IMR-90 (cell line): ENCODE measurements at regions not wholly inside any gene's neighbourhood (a gene's known extent, or its start where the extent isn't known, plus 50 kb on each side); places are given as distances from the start of the nearest gene placed in this dataset.

Experiments used
- ATAC-seq: fragments of 200-7000 bp; cut with Tn5 transposase; 2 replicates; pipeline ENCODE4 v1.9.1; 2020; ENCODE audit warnings: low read depth, mild to moderate bottlenecking, moderate library complexity
- BruUV-seq: library from RNA; stranded (reverse); fragments of 400-500 nt; replicated peaks from 2 replicates; lab custom pipeline; 2021; lab: Mats Ljungman, UMichigan
- CTCF ChIA-PET: fragments of 300-600 bp; formaldehyde crosslinking; extraction: SDS; loops from one replicate; lab custom pipeline; 2021; ENCODE audit warnings: antibody characterized with exemption; lab: Yijun Ruan, JAX
- POLR2A ChIA-PET: fragments of 300-600 bp; sonication (Branson Sonifier 250); formaldehyde crosslinking; loops from one replicate; lab custom pipeline; 2022; ENCODE audit warnings: antibody characterized with exemption; ENCODE audit not compliant: unreplicated experiment; lab: Charles Lee
- DNase-seq: peaks from one replicate; pipeline ENCODE4 v3.0.0; 2013
- H2AFZ ChIP-seq: replicated peaks from 2 replicates; pipeline ENCODE3; 2013; ENCODE audit warnings: low read length, mild to moderate bottlenecking; ENCODE audit not compliant: poor library complexity
- H2AK5ac ChIP-seq: 2 replicates; pipeline ENCODE4 v1.6.1; 2013; ENCODE audit warnings: low read depth, low read length, inconsistent platforms
- H2AK9ac ChIP-seq: replicated peaks from 2 replicates; pipeline ENCODE3; 2013; ENCODE audit warnings: mild to moderate bottlenecking, low read depth, low read length, moderate library complexity; ENCODE audit not compliant: poor library complexity
- H2BK120ac ChIP-seq: 2 replicates; pipeline ENCODE4 v1.6.1; 2013; ENCODE audit warnings: low read depth, low read length, inconsistent platforms
- H2BK15ac ChIP-seq: 3 replicates; pipeline ENCODE4 v1.6.1; 2013; ENCODE audit warnings: low read depth, low read length, inconsistent platforms
- H2BK20ac ChIP-seq: 2 replicates; pipeline ENCODE4 v1.6.1; 2013; ENCODE audit warnings: low read depth, mild to moderate bottlenecking, inconsistent platforms, low read length, moderate library complexity
- H2BK5ac ChIP-seq: 2 replicates; pipeline ENCODE4 v1.6.1; 2013; ENCODE audit warnings: mild to moderate bottlenecking, low read depth, low read length, inconsistent platforms; ENCODE audit not compliant: poor library complexity, severe bottlenecking
- H3K14ac ChIP-seq: replicated peaks from 2 replicates; pipeline ENCODE4 v1.6.1; 2013; ENCODE audit warnings: low read depth, low read length, inconsistent platforms
- H3K18ac ChIP-seq: 2 replicates; pipeline ENCODE4 v1.6.1; 2013; ENCODE audit warnings: low read depth, low read length, control low read depth
- H3K23ac ChIP-seq: 2 replicates; pipeline ENCODE4 v1.6.1; 2013; ENCODE audit warnings: low read depth, low read length, inconsistent platforms
- H3K27ac ChIP-seq: 2 replicates; pipeline ENCODE4 v1.5.1; 2013; ENCODE audit warnings: mild to moderate bottlenecking, control low read depth, low read length; ENCODE audit not compliant: insufficient read depth
- H3K27me3 ChIP-seq: 2 replicates; pipeline ENCODE4 v1.6.1; 2013; ENCODE audit warnings: low read length; ENCODE audit not compliant: control insufficient read depth, insufficient read depth
- H3K36me3 ChIP-seq: 2 replicates; pipeline ENCODE4 v1.6.1; 2013; ENCODE audit warnings: low read length, mixed read lengths; ENCODE audit not compliant: control insufficient read depth, insufficient read depth
- H3K4ac ChIP-seq: 2 replicates; pipeline ENCODE4 v1.6.1; 2013; ENCODE audit warnings: low read depth, low read length, inconsistent platforms
- H3K4me1 ChIP-seq: 2 replicates; pipeline ENCODE4 v1.6.1; 2013; ENCODE audit warnings: low read length, mixed read lengths; ENCODE audit not compliant: control insufficient read depth, insufficient read depth
- H3K4me2 ChIP-seq: 2 replicates; pipeline ENCODE4 v1.6.1; 2013; ENCODE audit warnings: low read depth, mild to moderate bottlenecking, control low read depth, low read length, moderate library complexity
- H3K4me3 ChIP-seq: 2 replicates; pipeline ENCODE4 v1.5.1; 2013; ENCODE audit warnings: low read depth, mild to moderate bottlenecking, control low read depth, low read length, moderate library complexity; ENCODE audit not compliant: insufficient read depth
- H3K56ac ChIP-seq: 2 replicates; pipeline ENCODE4 v1.6.1; 2013; ENCODE audit warnings: low read length, inconsistent platforms; ENCODE audit not compliant: insufficient read depth; ENCODE audit errors: extremely low read depth
- H3K79me1 ChIP-seq, 2 experiments: 2 replicates each; pipeline ENCODE4 v1.6.1; 2013; ENCODE audit warnings: low read length in 2 of 2, inconsistent platforms in 1 of 2, low read depth in 1 of 2
- H3K9ac ChIP-seq: 2 replicates; pipeline ENCODE4 v1.6.1; 2013; ENCODE audit warnings: low read depth, low read length, control low read depth
- H3K9me1 ChIP-seq: 2 replicates; pipeline ENCODE4 v1.6.1; 2013; ENCODE audit warnings: low read length, inconsistent platforms; ENCODE audit not compliant: insufficient read depth
- H3K9me3 ChIP-seq: 2 replicates; pipeline ENCODE4 v1.6.1; 2013; ENCODE audit warnings: low read length; ENCODE audit not compliant: control insufficient read depth, insufficient read depth
- H4K20me1 ChIP-seq: 2 replicates; pipeline ENCODE4 v1.6.1; 2013; ENCODE audit warnings: low read length, inconsistent platforms; ENCODE audit not compliant: insufficient read depth
- H4K5ac ChIP-seq: 2 replicates; pipeline ENCODE4 v1.6.1; 2013; ENCODE audit warnings: mild to moderate bottlenecking, low read depth, low read length, control low read depth
- H4K8ac ChIP-seq, 2 experiments: 2 replicates each; pipeline ENCODE4 v1.6.1; 2013; ENCODE audit warnings: low read depth in 2 of 2, low read length in 2 of 2, control low read depth in 1 of 2, inconsistent platforms in 1 of 2
- H4K91ac ChIP-seq: 2 replicates; pipeline ENCODE4 v1.6.1; 2013; ENCODE audit warnings: low read depth, low read length, inconsistent platforms; ENCODE audit not compliant: insufficient read depth
- BHLHE40 ChIP-seq: fragments of 150-350 bp; IDR thresholded peaks from 2 replicates; pipeline ENCODE4 v1.6.1; 2016; ENCODE audit warnings: mild to moderate bottlenecking, low read depth, low read length
- CEBPB ChIP-seq: IDR thresholded peaks from 2 replicates; pipeline ENCODE4 v1.6.1; 2012; ENCODE audit warnings: low read depth, low read length, improper control_type of control experiment
- FOS ChIP-seq: fragments of 150-350 bp; IDR thresholded peaks from 2 replicates; pipeline ENCODE4 v1.6.1; 2016; ENCODE audit warnings: low read depth, low read length
- MAZ ChIP-seq: IDR thresholded peaks from 2 replicates; pipeline ENCODE4 v1.6.1; 2012; ENCODE audit warnings: low read depth, mild to moderate bottlenecking, low read length, improper control_type of control experiment, moderate library complexity, borderline replicate concordance
- RFX5 ChIP-seq: IDR thresholded peaks from 2 replicates; pipeline ENCODE4 v1.8.0; 2012; ENCODE audit warnings: low read depth, mild to moderate bottlenecking, low read length, moderate library complexity
- SMC3 ChIP-seq: fragments of 150-350 bp; IDR thresholded peaks from 2 replicates; pipeline ENCODE4 v1.6.1; 2016; ENCODE audit warnings: low read depth, mild to moderate bottlenecking, antibody characterized with exemption, low read length, moderate library complexity
- WGBS, 2 experiments: methylation state at CpG; one replicate each; pipeline versions ENCODE4 v1.1.5 to v1.1.7; 2013; ENCODE audit warnings: missing lambda C conversion rate in 2 of 2; ENCODE audit not compliant: insufficient read length in 1 of 2; ENCODE audit errors: extremely low coverage in 2 of 2; 5-methylcytosine and 5-hydroxymethylcytosine counted together
- dilution Hi-C: fragments of 300-500 bp; cut with HindIII; formaldehyde crosslinking; loops from one replicate; pipeline ENCODE4 v1.14.3; 2018; ENCODE audit warnings: low sequenced_read_pairs; ENCODE audit not compliant: unreplicated experiment
- in situ Hi-C: fragments of 300-500 bp; cut with MboI; formaldehyde crosslinking; loops from 3 replicates; pipeline ENCODE4 v1.14.3; 2019; ENCODE audit warnings: low sequenced_read_pairs, inconsistent platforms, mixed read lengths
- intact Hi-C: fragments of 100-400 bp; cut with micrococcal nuclease; formaldehyde crosslinking; loops from 2 replicates; pipeline ENCODE4 v1.10.0; 2022
- TF ChIP-seq, protein P1 (sequence below): fragments of 150-350 bp; IDR thresholded peaks from 2 replicates; pipeline ENCODE4 v1.6.1; 2017; ENCODE audit warnings: mild to moderate bottlenecking, antibody characterized with exemption, low read length, low read depth
- TF ChIP-seq, protein P2 (sequence below): conservative IDR thresholded peaks from 2 replicates; pipeline ENCODE4 v1.5.1; 2012; ENCODE audit warnings: mild to moderate bottlenecking, low read depth, low read length, improper control_type of control experiment

DNA sequence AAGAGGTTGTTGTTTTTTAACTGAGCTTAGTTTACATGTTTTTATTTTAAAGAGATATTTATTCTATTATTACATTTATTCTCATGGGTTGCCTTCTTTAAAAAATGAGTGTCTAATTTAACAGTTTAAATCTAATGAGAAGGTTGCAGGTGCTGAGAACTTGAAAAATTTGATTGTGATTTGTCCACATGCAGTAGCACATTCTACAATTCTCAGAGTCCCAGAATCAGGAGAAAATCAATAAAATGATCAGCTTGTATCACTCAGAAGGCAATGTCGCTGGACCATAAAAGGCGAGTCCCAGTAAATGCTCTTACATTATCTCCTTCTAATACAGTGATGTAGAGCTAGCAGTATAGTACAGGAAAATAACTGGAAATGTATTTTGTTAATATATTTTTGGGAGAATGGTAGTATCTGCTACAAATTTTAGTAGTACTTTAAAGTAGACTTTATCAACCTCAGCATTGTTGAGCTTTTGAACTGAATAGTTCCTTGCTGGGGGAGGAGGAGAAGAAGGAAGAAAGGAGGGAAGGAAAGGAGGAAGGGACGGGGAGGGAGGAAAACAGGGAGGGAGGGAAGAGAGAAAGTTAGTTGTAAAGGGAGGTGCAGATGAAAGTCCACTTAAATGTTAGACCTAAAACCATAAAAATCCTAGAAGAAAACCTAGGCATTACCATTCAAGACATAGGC, 458.0 kb downstream of the DOK5 start:
- ChIA-PET POLR2A (no interaction called here), CTCF (interaction anchor here (0.6 kb wide), 1 partner anchor 49 kb away, joined by 3 read pairs; no protein-coding TSS in a partner anchor)
- Histone ChIP-seq H3K36me3 (no peaks in the 10 kb centered on the region), H3K18ac (no peak overlapping the region), H3K4me2 (no peak overlapping the region), H3K9ac (no peak overlapping the region), H2AFZ (no peak overlapping the region), H3K27ac (no peak overlapping the region), H3K27me3 (no peaks in the 10 kb centered on the region), H2BK120ac (no peak overlapping the region), H2BK15ac (no peak overlapping the region), H4K20me1 (no peaks in the 10 kb centered on the region), H2AK9ac (no peak overlapping the region), H2BK5ac (no peak overlapping the region), H4K91ac (no peak overlapping the region), H3K79me1 (no peaks in the 10 kb centered on the region), H3K4me1 (no peaks in the 10 kb centered on the region), H3K56ac (no peak overlapping the region), H3K9me3 (peaks cover 4% of the 10 kb centered on the region; the same call in 1 of the 2 replicates), H2AK5ac (no peak overlapping the region), H4K5ac (no peak overlapping the region), H4K8ac (no peak overlapping the region), H3K4me3 (no peak overlapping the region), H3K23ac (no peak overlapping the region), H3K9me1 (no peaks in the 10 kb centered on the region), H2BK20ac (no peak overlapping the region), H3K4ac (no peak overlapping the region), H3K14ac (no peak overlapping the region)
- ATAC-seq: no peak
- no peak for TF ChIP-seq CEBPB
- no peak for TF ChIP-seq MAZ
- TF ChIP-seq, protein P1, sequence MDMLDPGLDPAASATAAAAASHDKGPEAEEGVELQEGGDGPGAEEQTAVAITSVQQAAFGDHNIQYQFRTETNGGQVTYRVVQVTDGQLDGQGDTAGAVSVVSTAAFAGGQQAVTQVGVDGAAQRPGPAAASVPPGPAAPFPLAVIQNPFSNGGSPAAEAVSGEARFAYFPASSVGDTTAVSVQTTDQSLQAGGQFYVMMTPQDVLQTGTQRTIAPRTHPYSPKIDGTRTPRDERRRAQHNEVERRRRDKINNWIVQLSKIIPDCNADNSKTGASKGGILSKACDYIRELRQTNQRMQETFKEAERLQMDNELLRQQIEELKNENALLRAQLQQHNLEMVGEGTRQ: no peak
- TF ChIP-seq FOS: no peak
- no peak for TF ChIP-seq BHLHE40
- TF ChIP-seq, protein P2, sequence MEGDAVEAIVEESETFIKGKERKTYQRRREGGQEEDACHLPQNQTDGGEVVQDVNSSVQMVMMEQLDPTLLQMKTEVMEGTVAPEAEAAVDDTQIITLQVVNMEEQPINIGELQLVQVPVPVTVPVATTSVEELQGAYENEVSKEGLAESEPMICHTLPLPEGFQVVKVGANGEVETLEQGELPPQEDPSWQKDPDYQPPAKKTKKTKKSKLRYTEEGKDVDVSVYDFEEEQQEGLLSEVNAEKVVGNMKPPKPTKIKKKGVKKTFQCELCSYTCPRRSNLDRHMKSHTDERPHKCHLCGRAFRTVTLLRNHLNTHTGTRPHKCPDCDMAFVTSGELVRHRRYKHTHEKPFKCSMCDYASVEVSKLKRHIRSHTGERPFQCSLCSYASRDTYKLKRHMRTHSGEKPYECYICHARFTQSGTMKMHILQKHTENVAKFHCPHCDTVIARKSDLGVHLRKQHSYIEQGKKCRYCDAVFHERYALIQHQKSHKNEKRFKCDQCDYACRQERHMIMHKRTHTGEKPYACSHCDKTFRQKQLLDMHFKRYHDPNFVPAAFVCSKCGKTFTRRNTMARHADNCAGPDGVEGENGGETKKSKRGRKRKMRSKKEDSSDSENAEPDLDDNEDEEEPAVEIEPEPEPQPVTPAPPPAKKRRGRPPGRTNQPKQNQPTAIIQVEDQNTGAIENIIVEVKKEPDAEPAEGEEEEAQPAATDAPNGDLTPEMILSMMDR: no peak
- TF ChIP-seq SMC3: no peak
- TF ChIP-seq RFX5: no peak
- no peak for DNase-seq
- WGBS, 2 experiments: no CpG with 5 or more reads among the region's 3 CpGs
- in situ Hi-C loops (no loop called here), intact Hi-C loops (no loop called here), dilution Hi-C loops (no loop called here)
- no TSS peak for BruUV-seq
